Left lung (tissue), 4 donors: ENCODE measurements at regions not wholly inside any gene's neighbourhood (a gene's known extent, or its start where the extent isn't known, plus 50 kb on each side); places are given as distances from the start of the nearest gene placed in this dataset.

Experiments
- ATAC-seq: fragments of 200-7000 bp; cut with Tn5 transposase; one replicate; pipeline ENCODE4 v1.9.1; 2020; ENCODE audit warnings: moderate library complexity
- DNase-seq, 4 donors: peaks; one replicate each; pipeline ENCODE4 v3.0.0-alpha.2; 2013 to 2020
- H3K27ac ChIP-seq, 2 donors: fragments of 200-600 bp; sonication (generic) in 1 of 2; one replicate each; pipeline versions ENCODE4 v1.5.0 to v1.8.0; 2020 to 2021
- H3K27me3 ChIP-seq, 2 donors: fragments of 200-600 bp; sonication (generic) in 1 of 2; one replicate each; pipeline versions ENCODE4 v1.5.0 to v1.8.0; 2020 to 2021
- H3K36me3 ChIP-seq, 2 donors: fragments of 200-600 bp; sonication (generic) in 1 of 2; one replicate each; pipeline versions ENCODE4 v1.5.0 to v1.8.0; 2020 to 2021
- H3K4me1 ChIP-seq, 2 donors: fragments of 200-600 bp; one replicate each; pipeline ENCODE4 v1.8.0; 2021
- H3K4me3 ChIP-seq, 2 donors: fragments of 200-600 bp; sonication (generic) in 1 of 2; one replicate each; pipeline versions ENCODE4 v1.5.0 to v1.8.0; 2020 to 2021; ENCODE audit warnings: mild to moderate bottlenecking in 1 of 2
- H3K9me3 ChIP-seq, 2 donors: fragments of 200-600 bp; sonication (generic) in 1 of 2; one replicate each; pipeline versions ENCODE4 v1.5.0 to v1.8.0; 2020 to 2021
- intact Hi-C, 2 donors: fragments of 100-400 bp; cut with DNase I; formaldehyde crosslinking; loops; one replicate each; pipeline versions ENCODE4 v1.11.2 to v1.14.2; 2022
- TF ChIP-seq, protein P1 (sequence below), 2 donors: fragments of 200-600 bp; sonication (generic) in 1 of 2; IDR thresholded peaks; one replicate each; pipeline versions ENCODE4 v1.5.0 to v1.8.0; 2021; ENCODE audit warnings: antibody characterized with exemption in 2 of 2
- donor health status: DM: no; HTN: yes; CAD: no.
- donor health status: DM: no; HTN: no; CAD: no.

DNA sequence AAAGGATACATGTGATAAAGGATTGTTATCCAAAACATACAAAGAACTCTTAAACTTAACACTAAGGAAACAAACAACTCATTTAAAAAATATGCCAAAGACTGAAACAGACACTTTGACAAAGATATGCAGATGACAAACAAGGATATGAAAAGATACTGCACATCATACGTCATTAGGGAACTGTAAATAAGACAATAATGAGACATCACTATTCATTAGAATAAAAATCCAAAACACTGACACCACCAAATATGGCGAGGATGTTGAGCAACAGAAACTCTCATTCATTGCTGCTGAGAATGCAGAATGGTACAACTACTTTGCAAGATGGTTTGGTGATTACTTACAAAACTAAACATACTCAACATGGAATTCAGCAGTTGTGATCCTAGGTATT lies 156.5 kb upstream of the FOXA2 start:
- intact Hi-C loops = no loop called here
- TF ChIP-seq, protein P1, sequence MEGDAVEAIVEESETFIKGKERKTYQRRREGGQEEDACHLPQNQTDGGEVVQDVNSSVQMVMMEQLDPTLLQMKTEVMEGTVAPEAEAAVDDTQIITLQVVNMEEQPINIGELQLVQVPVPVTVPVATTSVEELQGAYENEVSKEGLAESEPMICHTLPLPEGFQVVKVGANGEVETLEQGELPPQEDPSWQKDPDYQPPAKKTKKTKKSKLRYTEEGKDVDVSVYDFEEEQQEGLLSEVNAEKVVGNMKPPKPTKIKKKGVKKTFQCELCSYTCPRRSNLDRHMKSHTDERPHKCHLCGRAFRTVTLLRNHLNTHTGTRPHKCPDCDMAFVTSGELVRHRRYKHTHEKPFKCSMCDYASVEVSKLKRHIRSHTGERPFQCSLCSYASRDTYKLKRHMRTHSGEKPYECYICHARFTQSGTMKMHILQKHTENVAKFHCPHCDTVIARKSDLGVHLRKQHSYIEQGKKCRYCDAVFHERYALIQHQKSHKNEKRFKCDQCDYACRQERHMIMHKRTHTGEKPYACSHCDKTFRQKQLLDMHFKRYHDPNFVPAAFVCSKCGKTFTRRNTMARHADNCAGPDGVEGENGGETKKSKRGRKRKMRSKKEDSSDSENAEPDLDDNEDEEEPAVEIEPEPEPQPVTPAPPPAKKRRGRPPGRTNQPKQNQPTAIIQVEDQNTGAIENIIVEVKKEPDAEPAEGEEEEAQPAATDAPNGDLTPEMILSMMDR (IDR thresholded peaks at IDR 0.05) = no peak
- Histone ChIP-seq H3K27me3 (no peaks in the 10 kb centered on the region), H3K9me3 (peaks cover 0 to 2% of the 10 kb centered on the region in 2 donors), H3K27ac (no peak overlapping the region), H3K36me3 (no peaks in the 10 kb centered on the region), H3K4me3 (no peak overlapping the region), H3K4me1 (no peaks in the 10 kb centered on the region)
- ATAC-seq (no peak), DNase-seq (no peak)

DNA sequence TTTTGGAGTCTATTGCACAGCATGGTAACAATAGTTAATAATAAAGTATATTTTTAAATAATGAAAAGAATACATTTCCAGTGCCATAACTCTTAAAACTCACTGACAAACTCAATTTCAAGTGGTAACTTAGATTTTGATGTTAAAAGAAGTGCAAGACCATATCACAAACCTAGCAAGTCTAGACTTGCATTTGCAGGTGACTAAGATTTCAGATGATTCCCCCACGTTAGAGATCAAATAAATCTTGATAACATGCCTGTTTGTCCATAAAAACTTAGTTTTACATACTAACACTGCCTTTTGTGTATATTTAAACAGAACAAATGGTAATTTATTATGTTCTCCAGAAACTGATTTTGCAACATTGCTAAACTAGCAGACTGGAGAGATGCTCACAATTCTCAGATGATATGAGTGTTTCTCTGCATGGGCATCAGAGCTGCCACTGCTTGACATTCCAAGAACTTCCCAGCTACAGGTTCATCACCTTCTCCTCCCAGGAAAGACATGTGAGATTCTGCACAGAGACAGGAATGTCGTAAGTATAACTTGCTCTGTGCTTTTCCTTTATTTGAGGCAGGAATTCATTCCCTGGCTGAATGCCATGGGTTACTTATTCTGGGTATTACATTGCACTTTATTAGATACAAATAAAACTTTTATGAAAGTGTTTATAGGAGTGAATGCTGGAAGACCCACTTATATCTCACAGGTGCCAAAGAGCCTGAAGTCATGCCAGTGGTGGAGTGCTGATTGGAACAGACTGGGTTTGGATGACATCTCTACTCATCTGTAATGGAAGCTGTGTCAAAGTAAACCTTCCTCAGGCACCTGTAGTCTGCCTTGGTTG lies 160.2 kb upstream of the FOXA2 start:
- no peaks in the 10 kb centered on the region for H3K4me1 ChIP-seq
- no peaks in the 10 kb centered on the region for H3K36me3 ChIP-seq
- TF ChIP-seq, protein P1 (IDR thresholded peaks at IDR 0.05) = no peak
- no peak overlapping the region for H3K27ac ChIP-seq
- no peaks in the 10 kb centered on the region for H3K27me3 ChIP-seq
- no peak overlapping the region for H3K4me3 ChIP-seq
- intact Hi-C loops = no loop called here
- no peak for DNase-seq
- ATAC-seq = no peak
- peaks cover 0 to 9% of the 10 kb centered on the region in 2 donors for H3K9me3 ChIP-seq

DNA sequence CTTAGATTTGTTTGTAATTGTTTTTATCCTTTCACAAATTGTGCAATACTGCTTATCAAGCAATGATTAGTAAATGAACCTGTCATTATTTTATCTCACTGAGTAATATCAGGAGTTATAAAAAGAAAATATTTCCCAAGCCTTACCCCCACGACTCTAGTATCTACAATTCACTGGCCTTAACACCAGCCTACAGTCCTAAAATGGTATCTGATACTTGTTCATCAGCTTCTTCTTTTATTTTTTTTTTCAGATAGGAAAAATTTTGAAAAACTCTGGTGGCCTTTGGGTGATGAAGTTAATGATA lies 160.8 kb upstream of the FOXA2 start:
- intact Hi-C loops = no loop called here
- H3K4me3 ChIP-seq = no peak overlapping the region
- no peak for ATAC-seq
- H3K36me3 ChIP-seq = no peaks in the 10 kb centered on the region
- TF ChIP-seq, protein P1 (IDR thresholded peaks at IDR 0.05) = no peak
- DNase-seq = no peak
- peaks cover 0 to 9% of the 10 kb centered on the region in 2 donors for H3K9me3 ChIP-seq
- no peaks in the 10 kb centered on the region for H3K4me1 ChIP-seq
- no peaks in the 10 kb centered on the region for H3K27me3 ChIP-seq
- no peak overlapping the region for H3K27ac ChIP-seq

DNA sequence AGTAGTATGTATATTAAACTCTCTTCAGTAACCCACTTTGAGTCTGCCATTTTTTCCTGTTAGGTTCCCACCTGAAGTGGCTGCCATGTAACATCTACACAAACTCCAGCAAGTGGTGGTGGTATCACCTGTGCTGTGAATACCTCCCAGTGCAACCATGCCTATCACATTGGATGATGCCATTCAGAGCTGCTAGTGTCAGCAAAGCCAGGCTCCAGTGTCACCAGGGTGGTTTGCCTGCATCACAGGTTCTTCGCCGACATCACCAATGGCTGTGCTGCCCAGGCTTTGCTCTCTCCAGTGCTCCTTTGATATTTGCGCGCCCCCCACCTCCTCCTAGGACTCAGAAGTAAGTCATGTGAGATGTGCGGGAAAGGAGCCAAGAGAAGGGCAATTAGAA lies 162.6 kb upstream of the FOXA2 start:
- Histone ChIP-seq H3K9me3 (peaks cover 0 to 9% of the 10 kb centered on the region in 2 donors), H3K4me3 (no peak overlapping the region), H3K4me1 (no peaks in the 10 kb centered on the region), H3K36me3 (no peaks in the 10 kb centered on the region), H3K27ac (no peak overlapping the region), H3K27me3 (no peaks in the 10 kb centered on the region)
- no peak for ATAC-seq
- TF ChIP-seq, protein P1 (IDR thresholded peaks at IDR 0.05) = no peak
- intact Hi-C loops = no loop called here
- no peak for DNase-seq

DNA sequence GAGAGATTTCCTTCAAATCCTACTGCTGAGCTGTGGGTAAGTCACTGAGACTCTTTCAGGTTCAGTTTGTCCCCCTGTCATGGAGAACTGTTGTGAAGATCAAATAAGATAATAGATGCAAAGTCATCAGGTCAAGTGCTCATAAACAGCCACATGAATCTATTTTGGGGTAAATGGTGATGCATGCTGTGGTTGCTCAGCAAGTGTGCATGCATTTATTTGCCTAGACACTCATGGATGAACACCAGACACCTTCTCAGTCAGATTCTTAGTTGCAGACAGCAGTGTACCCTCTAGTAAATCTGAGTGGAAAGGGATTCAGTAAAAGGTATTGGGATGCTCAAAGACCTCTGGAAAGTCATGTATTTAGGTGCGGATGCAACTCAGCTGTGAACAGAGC lies 168.0 kb upstream of the FOXA2 start:
- DNase-seq (no peak), ATAC-seq (no peak)
- Histone ChIP-seq H3K4me3 (no peak overlapping the region), H3K9me3 (no peaks in the 10 kb centered on the region), H3K27ac (no peak overlapping the region), H3K36me3 (no peaks in the 10 kb centered on the region), H3K4me1 (no peaks in the 10 kb centered on the region), H3K27me3 (no peaks in the 10 kb centered on the region)
- intact Hi-C loops = no loop called here
- TF ChIP-seq, protein P1 (IDR thresholded peaks at IDR 0.05) = no peak
